Lung (tissue), 11 donors: ENCODE measurements at regions not wholly inside any gene's neighbourhood (a gene's known extent, or its start where the extent isn't known, plus 50 kb on each side); places are given as distances from the start of the nearest gene placed in this dataset.

Source experiments
- ATAC-seq: fragments of 200-7000 bp; cut with Tn5 transposase; one replicate; pipeline ENCODE4 v1.9.1; 2020; ENCODE audit warnings: moderate number of reproducible peaks; ENCODE audit not compliant: insufficient read depth, low FRiP score
- DNase-seq, 3 donors: peaks; one replicate each; pipeline ENCODE4 v3.0.0-alpha.2; 2013 to 2017
- H3K27ac ChIP-seq, 2 donors: one replicate each; pipeline ENCODE4 v1.5.1; 2013; ENCODE audit warnings: mild to moderate bottlenecking in 2 of 2, moderate library complexity in 2 of 2, control low read depth in 1 of 2, inconsistent platforms in 1 of 2, low read depth in 1 of 2, low read length in 1 of 2
- H3K27me3 ChIP-seq, 3 donors: one replicate each; pipeline ENCODE4 v1.5.1; 2013; ENCODE audit warnings: low read length in 2 of 3; ENCODE audit not compliant: control insufficient read depth in 3 of 3, insufficient read depth in 3 of 3
- H3K36me3 ChIP-seq, 4 donors: one replicate each; pipeline ENCODE4 v1.5.1; 2013; ENCODE audit warnings: low read length in 4 of 4, mild to moderate bottlenecking in 1 of 4, moderate library complexity in 1 of 4; ENCODE audit not compliant: control insufficient read depth in 4 of 4, insufficient read depth in 4 of 4
- H3K4me1 ChIP-seq, 5 donors: one replicate each; pipeline ENCODE4 v1.5.1; 2013; ENCODE audit warnings: low read length in 5 of 5, mild to moderate bottlenecking in 2 of 5, moderate library complexity in 1 of 5; ENCODE audit not compliant: control insufficient read depth in 5 of 5, insufficient read depth in 5 of 5
- H3K4me3 ChIP-seq: one replicate; pipeline ENCODE4 v1.5.1; 2013; ENCODE audit warnings: mild to moderate bottlenecking, control low read depth, moderate library complexity
- H3K9ac ChIP-seq, 2 donors: one replicate each; pipeline ENCODE4 v1.5.1; 2013; ENCODE audit warnings: low read length in 2 of 2, control low read depth in 1 of 2; ENCODE audit not compliant: insufficient read depth in 1 of 2
- H3K9me3 ChIP-seq, 4 donors: one replicate each; pipeline ENCODE4 v1.5.1; 2013; ENCODE audit warnings: low read length in 3 of 4, mild to moderate bottlenecking in 1 of 4, moderate library complexity in 1 of 4; ENCODE audit not compliant: control insufficient read depth in 4 of 4, insufficient read depth in 3 of 4
- CTCF ChIP-seq: IDR thresholded peaks from 2 replicates; pipeline ENCODE4 v1.5.1; 2012; ENCODE audit warnings: mild to moderate bottlenecking; ENCODE audit errors: control extremely low read depth, extremely low read depth
- WGBS, 2 donors: extraction: QIAGEN DNeasy Blood & Tissue Kit; methylation state at CpG; one replicate each; pipeline ENCODE4 v1.1.7; 2013; 5-methylcytosine and 5-hydroxymethylcytosine counted together
- donor health status: control.
- donor health status: control.
- donor health status: Bipolar disorder and iron deficiency.
- donor health status: healthy.
- donor health status: DM: yes; HTN: yes; CAD: no.

- Histone ChIP-seq H3K27ac (peak overlapping the region in 1 of 2 donors; percentile 81), H3K9ac (no peak overlapping the region), H3K4me1 (peaks cover 0 to 26% (median 4%) of the 10 kb centered on the region in 5 donors), H3K4me3 (no peak overlapping the region), H3K27me3 (no peaks in the 10 kb centered on the region), H3K9me3 (no peaks in the 10 kb centered on the region), H3K36me3 (no peaks in the 10 kb centered on the region)
- no peak for ATAC-seq
- no peak for DNase-seq
- 81 to 91% methylated on average over 2 of the region's 2 CpGs for WGBS, 2 donors
- TF ChIP-seq CTCF: no peak
These were observed 157.5 kb upstream of the FGGY start for GRCh38 chr1:59139396-59139795.

- no peak for ATAC-seq
- Histone ChIP-seq H3K9ac (no peak overlapping the region), H3K36me3 (no peaks in the 10 kb centered on the region), H3K27ac (peak overlapping the region in 1 of 2 donors; percentile 81), H3K4me3 (no peak overlapping the region), H3K4me1 (peaks cover 0 to 26% (median 4%) of the 10 kb centered on the region in 5 donors), H3K27me3 (no peaks in the 10 kb centered on the region), H3K9me3 (no peaks in the 10 kb centered on the region)
- DNase-seq: peak in 1 of 3 donors; percentile 22
- no peak for TF ChIP-seq CTCF
- 81 to 83% methylated on average over 4 of the region's 4 CpGs for WGBS, 2 donors
These were observed 155.5 kb upstream of the FGGY start for GRCh38 chr1:59141267-59141863.

- ATAC-seq (no peak), DNase-seq (no peak)
- H3K4me3 ChIP-seq: no peak overlapping the region
- H3K9me3 ChIP-seq: no peaks in the 10 kb centered on the region
- TF ChIP-seq CTCF: no peak
- H3K36me3 ChIP-seq: no peaks in the 10 kb centered on the region
- 64 to 80% methylated on average over 9 of the region's 9 CpGs for WGBS, 2 donors
- H3K27ac ChIP-seq: peak overlapping the region in 1 of 2 donors; percentile 60
- no peaks in the 10 kb centered on the region for H3K27me3 ChIP-seq
- peaks cover 0 to 31% (median 8%) of the 10 kb centered on the region in 5 donors for H3K4me1 ChIP-seq
- H3K9ac ChIP-seq: no peak overlapping the region
These were observed 154.4 kb upstream of the FGGY start for GRCh38 chr1:59142311-59143132.
